ENCODE measurements at regions not wholly inside any gene's neighbourhood (a gene's known extent, or its start where the extent isn't known, plus 50 kb on each side); places are given as distances from the start of the nearest gene placed in this dataset.

GRCh38 chr6:80610846-80611245, 504.4 kb downstream of the BCKDHB start:
- Histone ChIP-seq H3K27ac (ENCODE audit: control insufficient read depth, insufficient read depth) (no peak overlapping the region), H3K9me3 (replicated peaks; ENCODE audit: control insufficient read depth, insufficient read depth, low read length) (no peaks in the 10 kb centered on the region), H3K36me3 (ENCODE audit: control insufficient read depth in 2 of 2, insufficient read depth in 2 of 2, low read length in 1 of 2) (no peaks in the 10 kb centered on the region), H3K4me1 (ENCODE audit: control insufficient read depth, insufficient read depth, low read length) (no peaks in the 10 kb centered on the region), H2AFZ (ENCODE audit: control insufficient read depth, low read depth, low read length) (no peak overlapping the region), H3K79me2 (ENCODE audit: control insufficient read depth, insufficient read depth, low read length) (no peaks in the 10 kb centered on the region), H4K20me1 (ENCODE audit: control insufficient read depth, insufficient read depth) (no peaks in the 10 kb centered on the region), H3K4me3 (no peak overlapping the region), H3K9ac (ENCODE audit: control insufficient read depth, insufficient read depth, low read length) (no peak overlapping the region), H3K4me2 (ENCODE audit: control insufficient read depth, insufficient read depth) (no peak overlapping the region), H3K27me3 (replicated peaks in 1 of 2; ENCODE audit: control insufficient read depth in 2 of 2, insufficient read depth in 2 of 2, low read length in 1 of 2) (no peaks in the 10 kb centered on the region)
- DNase-seq (ENCODE audit: low read depth, low spot score): no peak
- no TSS peak for BruUV-seq (replicated peaks)
- intact Hi-C loops (cut with micrococcal nuclease; ENCODE audit: unreplicated experiment) (no loop called here), in situ Hi-C loops (cut with MboI) (loop anchor here (25.0 kb wide), 1 partner anchor 1401 kb away; no protein-coding TSS in a partner anchor)
- ATAC-seq: no peak
- ChIA-PET POLR2A (no interaction called here), SMC1A (ENCODE audit: uncharacterized antibody, unreplicated experiment) (no interaction called here), RAD21 (ENCODE audit: unreplicated experiment) (no interaction called here), CTCF (interaction anchor here (1.2 kb wide), 1 partner anchor 1145 kb away, joined by 3 read pairs; no protein-coding TSS in a partner anchor)
- TF ChIP-seq ZNF384 (IDR thresholded peaks at IDR 0.05; ENCODE audit: borderline replicate concordance, low read depth, low read length) (no peak), PAX5 (IDR thresholded peaks at IDR 0.05; ENCODE audit: borderline replicate concordance, low read depth, low read length) (no peak), FOXK2 (IDR thresholded peaks at IDR 0.05) (no peak), TARDBP (IDR thresholded peaks at IDR 0.05; ENCODE audit: borderline replicate concordance) (no peak), MEF2A (IDR thresholded peaks at IDR 0.05; ENCODE audit: insufficient read depth, low read depth, low read length) (no peak), CBX5 (IDR thresholded peaks at IDR 0.05; ENCODE audit: low read depth) (no peak), HDAC6 (IDR thresholded peaks at IDR 0.05; ENCODE audit: unreplicated experiment) (no peak), FOS (IDR thresholded peaks at IDR 0.05; ENCODE audit: borderline replicate concordance, extremely low read depth, insufficient read length) (no peak), SUPT20H (IDR thresholded peaks at IDR 0.05; ENCODE audit: borderline replicate concordance, control insufficient read depth, low read depth, low read length) (no peak), NR2C2 (IDR thresholded peaks at IDR 0.05; ENCODE audit: borderline replicate concordance, control insufficient read depth, insufficient read length, low read depth) (no peak), E2F4 (IDR thresholded peaks at IDR 0.05; ENCODE audit: low read depth, low read length) (no peak), HDAC2 (IDR thresholded peaks at IDR 0.05) (no peak), NBN (IDR thresholded peaks at IDR 0.05) (no peak), RELA (IDR thresholded peaks at IDR 0.05; ENCODE audit: borderline replicate concordance, partially characterized antibody) (no peak)
- TF ChIP-seq, protein P1, sequence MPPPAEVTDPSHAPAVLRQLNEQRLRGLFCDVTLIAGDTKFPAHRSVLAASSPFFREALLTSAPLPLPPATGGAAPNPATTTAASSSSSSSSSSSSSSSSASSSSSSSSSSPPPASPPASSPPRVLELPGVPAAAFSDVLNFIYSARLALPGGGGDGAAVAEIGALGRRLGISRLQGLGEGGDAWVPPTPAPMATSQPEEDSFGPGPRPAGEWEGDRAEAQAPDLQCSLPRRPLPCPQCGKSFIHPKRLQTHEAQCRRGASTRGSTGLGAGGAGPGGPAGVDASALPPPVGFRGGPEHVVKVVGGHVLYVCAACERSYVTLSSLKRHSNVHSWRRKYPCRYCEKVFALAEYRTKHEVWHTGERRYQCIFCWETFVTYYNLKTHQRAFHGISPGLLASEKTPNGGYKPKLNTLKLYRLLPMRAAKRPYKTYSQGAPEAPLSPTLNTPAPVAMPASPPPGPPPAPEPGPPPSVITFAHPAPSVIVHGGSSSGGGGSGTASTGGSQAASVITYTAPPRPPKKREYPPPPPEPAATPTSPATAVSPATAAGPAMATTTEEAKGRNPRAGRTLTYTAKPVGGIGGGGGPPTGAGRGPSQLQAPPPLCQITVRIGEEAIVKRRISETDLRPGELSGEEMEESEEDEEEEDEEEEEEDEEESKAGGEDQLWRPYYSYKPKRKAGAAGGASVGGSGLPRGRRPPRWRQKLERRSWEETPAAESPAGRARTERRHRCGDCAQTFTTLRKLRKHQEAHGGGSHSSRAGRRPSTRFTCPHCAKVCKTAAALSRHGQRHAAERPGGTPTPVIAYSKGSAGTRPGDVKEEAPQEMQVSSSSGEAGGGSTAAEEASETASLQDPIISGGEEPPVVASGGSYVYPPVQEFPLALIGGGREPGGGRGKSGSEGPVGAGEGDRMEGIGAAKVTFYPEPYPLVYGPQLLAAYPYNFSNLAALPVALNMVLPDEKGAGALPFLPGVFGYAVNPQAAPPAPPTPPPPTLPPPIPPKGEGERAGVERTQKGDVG (CRISPR knock-in tag; IDR thresholded peaks at IDR 0.05): no peak
- TF ChIP-seq, protein P2, sequence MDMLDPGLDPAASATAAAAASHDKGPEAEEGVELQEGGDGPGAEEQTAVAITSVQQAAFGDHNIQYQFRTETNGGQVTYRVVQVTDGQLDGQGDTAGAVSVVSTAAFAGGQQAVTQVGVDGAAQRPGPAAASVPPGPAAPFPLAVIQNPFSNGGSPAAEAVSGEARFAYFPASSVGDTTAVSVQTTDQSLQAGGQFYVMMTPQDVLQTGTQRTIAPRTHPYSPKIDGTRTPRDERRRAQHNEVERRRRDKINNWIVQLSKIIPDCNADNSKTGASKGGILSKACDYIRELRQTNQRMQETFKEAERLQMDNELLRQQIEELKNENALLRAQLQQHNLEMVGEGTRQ (IDR thresholded peaks at IDR 0.05; ENCODE audit: borderline replicate concordance, low read depth, low read length): no peak
- TF ChIP-seq, protein P3, sequence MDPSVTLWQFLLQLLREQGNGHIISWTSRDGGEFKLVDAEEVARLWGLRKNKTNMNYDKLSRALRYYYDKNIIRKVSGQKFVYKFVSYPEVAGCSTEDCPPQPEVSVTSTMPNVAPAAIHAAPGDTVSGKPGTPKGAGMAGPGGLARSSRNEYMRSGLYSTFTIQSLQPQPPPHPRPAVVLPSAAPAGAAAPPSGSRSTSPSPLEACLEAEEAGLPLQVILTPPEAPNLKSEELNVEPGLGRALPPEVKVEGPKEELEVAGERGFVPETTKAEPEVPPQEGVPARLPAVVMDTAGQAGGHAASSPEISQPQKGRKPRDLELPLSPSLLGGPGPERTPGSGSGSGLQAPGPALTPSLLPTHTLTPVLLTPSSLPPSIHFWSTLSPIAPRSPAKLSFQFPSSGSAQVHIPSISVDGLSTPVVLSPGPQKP (IDR thresholded peaks at IDR 0.05; ENCODE audit: low read depth, low read length): no peak
- TF ChIP-seq, protein P4, sequence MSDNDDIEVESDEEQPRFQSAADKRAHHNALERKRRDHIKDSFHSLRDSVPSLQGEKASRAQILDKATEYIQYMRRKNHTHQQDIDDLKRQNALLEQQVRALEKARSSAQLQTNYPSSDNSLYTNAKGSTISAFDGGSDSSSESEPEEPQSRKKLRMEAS (IDR thresholded peaks at IDR 0.05; ENCODE audit: low read depth, low read length): no peak
- FAIRE-seq: no peak
- WGBS (ENCODE audit: insufficient coverage, insufficient replicate concordance, low lambda C conversion rate, missing lambda C conversion rate): 0% methylated on average over 1 of the region's 1 CpG
